Stimulated activated CD8-positive, alpha-beta memory T cell treated with anti-CD3 and anti-CD28 coated beads, Interleukin-15, amount 100 ng/mL, for 24 hours (primary cell): ENCODE measurements at regions not wholly inside any gene's neighbourhood (a gene's known extent, or its start where the extent isn't known, plus 50 kb on each side); places are given as distances from the start of the nearest gene placed in this dataset.
"Not testable (repeated sequence)": the region's sequence is repeated elsewhere in the genome, so short reads cannot be mapped to it uniquely, and the experiment has no call there.

Experiments
- DNase-seq: peaks from one replicate; pipeline ENCODE4 v3.0.0-alpha.2; 2020; ENCODE audit warnings: low read depth

- not testable (repeated sequence) for DNase-seq
Measured at GRCh38 chr17:64800987-64801386, 118.3 kb downstream of the LRRC37A3 start.

GRCh38 chr17:64800361-64800895, 118.8 kb downstream of the LRRC37A3 start:
- DNase-seq, result not testable (repeated sequence)

GRCh38 chr17:64799543-64800188, 119.6 kb downstream of the LRRC37A3 start:
- DNase-seq, result not testable (repeated sequence)

- DNase-seq, result not testable (repeated sequence)
Measured at GRCh38 chr17:64798961-64799360, 120.3 kb downstream of the LRRC37A3 start.

GRCh38 chr17:64798489-64798790, 120.8 kb downstream of the LRRC37A3 start:
- not testable (repeated sequence) for DNase-seq

GRCh38 chr17:64797746-64798488, 121.4 kb downstream of the LRRC37A3 start:
- DNase-seq, result not testable (repeated sequence)

- DNase-seq, result not testable (repeated sequence)
Measured at GRCh38 chr17:64795342-64795741, 123.9 kb downstream of the LRRC37A3 start.

- DNase-seq, result not testable (repeated sequence)
Measured at GRCh38 chr17:64794548-64795274, 124.6 kb downstream of the LRRC37A3 start.

GRCh38 chr17:64794113-64794512, 125.2 kb downstream of the LRRC37A3 start:
- DNase-seq, result not testable (repeated sequence)

- DNase-seq, result not testable (repeated sequence)
Measured at GRCh38 chr17:64792793-64793575, 126.3 kb downstream of the LRRC37A3 start.

- DNase-seq, result not testable (repeated sequence)
Measured at GRCh38 chr17:64792276-64792675, 127.0 kb downstream of the LRRC37A3 start.

- DNase-seq, result not testable (repeated sequence)
Measured at GRCh38 chr17:64791691-64792090, 127.6 kb downstream of the LRRC37A3 start.

GRCh38 chr17:64791226-64791625, 128.1 kb downstream of the LRRC37A3 start:
- DNase-seq, result not testable (repeated sequence)

- not testable (repeated sequence) for DNase-seq
Measured at GRCh38 chr17:64790690-64791089, 128.6 kb upstream of the SMURF2 start.

GRCh38 chr17:64790193-64790592, 128.1 kb upstream of the SMURF2 start:
- DNase-seq, result not testable (repeated sequence)

- not testable (repeated sequence) for DNase-seq
Measured at GRCh38 chr17:64789061-64789445, 126.9 kb upstream of the SMURF2 start.

GRCh38 chr17:64788286-64789060, 126.4 kb upstream of the SMURF2 start:
- DNase-seq, result no peak

- DNase-seq, result no peak
Measured at GRCh38 chr17:64787921-64788271, 125.8 kb upstream of the SMURF2 start.

GRCh38 chr17:64787255-64787920, 125.3 kb upstream of the SMURF2 start:
- no peak for DNase-seq

- DNase-seq, result no peak
Measured at GRCh38 chr17:64786337-64786736, 124.2 kb upstream of the SMURF2 start.

GRCh38 chr17:64785011-64785421, 122.9 kb upstream of the SMURF2 start:
- DNase-seq, result no peak
